ENCODE measurements at regions not wholly inside any gene's neighbourhood (a gene's known extent, or its start where the extent isn't known, plus 50 kb on each side); places are given as distances from the start of the nearest gene placed in this dataset.

GRCh38 chr10:54993148-54993547 lies 192.1 kb upstream of the PCDH15 start:
- H3K9me3 Mint-ChIP-seq = peaks cover 4% of the 10 kb centered on the region

DNA sequence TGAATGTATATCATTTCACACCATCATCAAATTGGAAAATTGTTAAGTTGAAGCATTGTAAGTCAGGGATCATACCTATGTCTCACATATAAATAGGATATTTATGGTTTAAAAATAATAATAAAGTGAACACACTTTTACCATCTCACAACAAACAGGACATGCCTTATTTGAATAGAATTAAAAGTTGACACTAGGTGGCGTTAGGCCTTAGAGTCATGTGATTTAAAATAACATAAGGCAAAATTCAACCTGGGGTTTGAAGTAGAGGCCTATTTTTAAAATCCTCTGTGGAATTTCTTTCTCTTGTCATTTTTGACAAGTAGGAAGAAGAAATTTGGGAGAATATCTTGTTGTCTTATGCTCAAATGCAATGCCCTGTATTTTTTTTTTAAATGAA lies 184.7 kb upstream of the PCDH15 start:
- Mint-ChIP-seq H3K4me3 (no peak overlapping the region), H3K36me3 (ENCODE audit: low read depth) (no peaks in the 10 kb centered on the region), H3K4me1 (ENCODE audit: low read depth) (no peaks in the 10 kb centered on the region), H3K9me3 (peaks cover 15% of the 10 kb centered on the region), H3K27ac (no peak overlapping the region), H3K27me3 (ENCODE audit: low read depth) (no peaks in the 10 kb centered on the region)
- intact Hi-C loops (cut with micrococcal nuclease) = loop anchor here (5.0 kb wide), 1 partner anchor 652 kb away; no protein-coding TSS in a partner anchor
- no peak for DNase-seq
- CTCF ChIA-PET = no interaction called here

More at GRCh38 chr10:54993148-54993547, 192.1 kb upstream of the PCDH15 start:
- Mint-ChIP-seq H3K27ac (no peak overlapping the region), H3K4me1 (ENCODE audit: low read depth) (no peaks in the 10 kb centered on the region), H3K4me3 (no peak overlapping the region), H3K27me3 (ENCODE audit: low read depth) (no peaks in the 10 kb centered on the region), H3K36me3 (ENCODE audit: low read depth) (no peaks in the 10 kb centered on the region)
- CTCF ChIA-PET = no interaction called here
- intact Hi-C loops (cut with micrococcal nuclease) = no loop called here
- DNase-seq = no peak

DNA sequence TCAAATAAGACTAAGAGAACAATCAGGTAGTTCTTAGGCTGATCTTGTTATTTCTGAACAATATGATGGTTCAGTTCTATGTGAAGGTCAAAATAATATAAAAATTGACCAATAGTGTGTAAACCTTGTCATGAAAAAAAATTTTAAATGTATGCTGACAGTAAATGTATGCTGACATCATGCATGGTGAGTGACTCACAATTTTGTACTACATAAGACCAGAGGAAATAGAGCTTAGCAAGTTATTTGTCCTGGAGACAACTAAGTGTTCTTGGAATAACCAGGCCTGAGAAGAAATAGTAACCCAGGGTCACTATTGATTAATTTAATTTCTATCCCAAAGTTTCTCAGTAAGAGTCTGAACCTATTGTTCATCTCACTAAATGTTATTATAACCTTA lies 182.2 kb upstream of the PCDH15 start:
- H3K9me3 Mint-ChIP-seq = peaks cover 14% of the 10 kb centered on the region
- H3K27me3 Mint-ChIP-seq (ENCODE audit: low read depth) = no peaks in the 10 kb centered on the region
- intact Hi-C loops (cut with micrococcal nuclease) = no loop called here
- no peak overlapping the region for H3K27ac Mint-ChIP-seq
- DNase-seq = no peak
- H3K4me3 Mint-ChIP-seq = no peak overlapping the region
- CTCF ChIA-PET = no interaction called here
- no peaks in the 10 kb centered on the region for H3K36me3 Mint-ChIP-seq (ENCODE audit: low read depth)
- H3K4me1 Mint-ChIP-seq (ENCODE audit: low read depth) = no peaks in the 10 kb centered on the region

- Mint-ChIP-seq H3K27me3 (ENCODE audit: low read depth) (no peaks in the 10 kb centered on the region), H3K4me1 (ENCODE audit: low read depth) (no peaks in the 10 kb centered on the region), H3K9me3 (peaks cover 7% of the 10 kb centered on the region), H3K4me3 (no peak overlapping the region), H3K36me3 (ENCODE audit: low read depth) (no peaks in the 10 kb centered on the region), H3K27ac (no peak overlapping the region)
- intact Hi-C loops (cut with micrococcal nuclease) = no loop called here
- DNase-seq = no peak
- CTCF ChIA-PET = no interaction called here
These were observed 161.3 kb upstream of the PCDH15 start for GRCh38 chr10:54962134-54962900.

DNA sequence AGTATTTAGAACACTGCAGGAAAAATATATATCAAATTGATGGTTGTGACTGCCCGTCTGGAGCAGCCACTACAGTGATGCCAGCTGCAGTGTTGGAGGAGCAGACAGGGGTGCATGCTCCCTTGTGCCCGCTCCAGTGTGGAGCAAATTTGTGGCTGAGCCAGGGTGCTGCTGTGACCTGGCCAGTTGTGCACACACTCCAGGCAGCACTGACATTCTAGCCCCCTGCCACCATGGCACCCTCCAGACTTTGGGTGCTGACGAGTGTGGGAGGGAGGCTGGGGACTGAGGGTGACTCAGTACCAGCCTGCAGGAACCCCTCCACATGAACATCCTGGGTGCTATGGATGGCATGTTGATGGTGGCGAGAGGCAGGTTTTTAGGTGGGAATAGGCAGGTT lies 160.0 kb upstream of the PCDH15 start:
- no peak for DNase-seq
- H3K4me3 Mint-ChIP-seq = no peak overlapping the region
- CTCF ChIA-PET = no interaction called here
- intact Hi-C loops (cut with micrococcal nuclease) = no loop called here
- H3K27me3 Mint-ChIP-seq (ENCODE audit: low read depth) = no peaks in the 10 kb centered on the region
- H3K27ac Mint-ChIP-seq = no peak overlapping the region
- peaks cover 11% of the 10 kb centered on the region for H3K9me3 Mint-ChIP-seq
- H3K36me3 Mint-ChIP-seq (ENCODE audit: low read depth) = no peaks in the 10 kb centered on the region
- no peaks in the 10 kb centered on the region for H3K4me1 Mint-ChIP-seq (ENCODE audit: low read depth)

- intact Hi-C loops (cut with micrococcal nuclease) = no loop called here
- CTCF ChIA-PET = no interaction called here
- H3K27me3 Mint-ChIP-seq (ENCODE audit: low read depth) = no peaks in the 10 kb centered on the region
- H3K4me3 Mint-ChIP-seq = no peak overlapping the region
- H3K27ac Mint-ChIP-seq = no peak overlapping the region
- H3K36me3 Mint-ChIP-seq (ENCODE audit: low read depth) = no peaks in the 10 kb centered on the region
- DNase-seq = no peak
- H3K9me3 Mint-ChIP-seq = peaks cover 9% of the 10 kb centered on the region
- H3K4me1 Mint-ChIP-seq (ENCODE audit: low read depth) = no peaks in the 10 kb centered on the region
These were observed 157.8 kb upstream of the PCDH15 start for GRCh38 chr10:54958844-54959243.

DNA sequence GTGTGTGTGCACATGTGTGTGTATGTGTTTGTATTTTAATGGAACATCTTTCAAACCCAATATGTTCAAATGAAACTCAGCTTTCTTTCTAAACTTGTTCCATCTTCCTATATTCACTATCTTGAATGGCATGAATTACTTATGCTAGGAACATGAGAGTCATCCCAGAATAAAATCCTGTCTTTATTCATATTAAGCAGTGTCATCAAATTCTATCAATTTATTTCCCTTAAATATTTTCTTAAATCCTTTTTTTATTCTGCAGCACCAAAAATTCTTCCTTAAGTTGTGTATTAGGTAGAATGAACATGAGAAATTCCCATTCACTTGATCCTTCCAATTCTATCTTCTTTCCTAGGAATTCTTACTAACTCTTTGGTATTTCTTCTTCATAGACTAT lies 146.6 kb upstream of the PCDH15 start:
- Mint-ChIP-seq H3K4me1 (ENCODE audit: low read depth) (no peaks in the 10 kb centered on the region), H3K9me3 (peaks cover 7% of the 10 kb centered on the region), H3K36me3 (ENCODE audit: low read depth) (no peaks in the 10 kb centered on the region), H3K4me3 (no peak overlapping the region), H3K27ac (no peak overlapping the region), H3K27me3 (ENCODE audit: low read depth) (no peaks in the 10 kb centered on the region)
- CTCF ChIA-PET = no interaction called here
- DNase-seq = no peak
- intact Hi-C loops (cut with micrococcal nuclease) = no loop called here

GRCh38 chr10:54940418-54940817 lies 139.4 kb upstream of the PCDH15 start:
- Mint-ChIP-seq H3K9me3 (peaks cover 2% of the 10 kb centered on the region), H3K4me1 (ENCODE audit: low read depth) (no peaks in the 10 kb centered on the region), H3K4me3 (no peak overlapping the region), H3K27ac (no peak overlapping the region), H3K36me3 (ENCODE audit: low read depth) (no peaks in the 10 kb centered on the region), H3K27me3 (ENCODE audit: low read depth) (no peaks in the 10 kb centered on the region)
- intact Hi-C loops (cut with micrococcal nuclease) = no loop called here
- CTCF ChIA-PET = no interaction called here
- no peak for DNase-seq

GRCh38 chr10:54914049-54914448 lies 113.0 kb upstream of the PCDH15 start:
- CTCF ChIA-PET = no interaction called here
- Mint-ChIP-seq H3K4me1 (ENCODE audit: low read depth) (no peaks in the 10 kb centered on the region), H3K36me3 (ENCODE audit: low read depth) (no peaks in the 10 kb centered on the region), H3K9me3 (peaks cover 10% of the 10 kb centered on the region), H3K4me3 (no peak overlapping the region), H3K27ac (no peak overlapping the region), H3K27me3 (ENCODE audit: low read depth) (no peaks in the 10 kb centered on the region)
- DNase-seq = no peak
- intact Hi-C loops (cut with micrococcal nuclease) = no loop called here

GRCh38 chr10:54909165-54909564 lies 108.1 kb upstream of the PCDH15 start:
- Mint-ChIP-seq H3K4me3 (no peak overlapping the region), H3K9me3 (peaks cover 9% of the 10 kb centered on the region), H3K36me3 (ENCODE audit: low read depth) (no peaks in the 10 kb centered on the region), H3K27me3 (ENCODE audit: low read depth) (no peaks in the 10 kb centered on the region), H3K27ac (no peak overlapping the region), H3K4me1 (ENCODE audit: low read depth) (no peaks in the 10 kb centered on the region)
- intact Hi-C loops (cut with micrococcal nuclease) = no loop called here
- CTCF ChIA-PET = no interaction called here
- no peak for DNase-seq

- no peak for DNase-seq
- Mint-ChIP-seq H3K4me1 (ENCODE audit: low read depth) (no peaks in the 10 kb centered on the region), H3K4me3 (no peak overlapping the region), H3K27ac (no peak overlapping the region), H3K36me3 (ENCODE audit: low read depth) (no peaks in the 10 kb centered on the region), H3K27me3 (ENCODE audit: low read depth) (no peaks in the 10 kb centered on the region), H3K9me3 (peaks cover 9% of the 10 kb centered on the region)
- CTCF ChIA-PET = no interaction called here
- intact Hi-C loops (cut with micrococcal nuclease) = no loop called here
These were observed 107.0 kb upstream of the PCDH15 start for GRCh38 chr10:54908019-54908418.

GRCh38 chr10:54906940-54907339 lies 105.9 kb upstream of the PCDH15 start:
- Mint-ChIP-seq H3K27me3 (ENCODE audit: low read depth) (no peaks in the 10 kb centered on the region), H3K4me3 (no peak overlapping the region), H3K36me3 (ENCODE audit: low read depth) (no peaks in the 10 kb centered on the region), H3K4me1 (ENCODE audit: low read depth) (no peaks in the 10 kb centered on the region), H3K9me3 (peaks cover 7% of the 10 kb centered on the region), H3K27ac (no peak overlapping the region)
- CTCF ChIA-PET = no interaction called here
- intact Hi-C loops (cut with micrococcal nuclease) = no loop called here
- no peak for DNase-seq

GRCh38 chr10:54905578-54906192 lies 104.7 kb upstream of the PCDH15 start:
- H3K27me3 Mint-ChIP-seq (ENCODE audit: low read depth) = no peaks in the 10 kb centered on the region
- no peaks in the 10 kb centered on the region for H3K36me3 Mint-ChIP-seq (ENCODE audit: low read depth)
- DNase-seq = no peak
- intact Hi-C loops (cut with micrococcal nuclease) = no loop called here
- CTCF ChIA-PET = no interaction called here
- no peaks in the 10 kb centered on the region for H3K4me1 Mint-ChIP-seq (ENCODE audit: low read depth)
- H3K9me3 Mint-ChIP-seq = peaks cover 3% of the 10 kb centered on the region
- no peak overlapping the region for H3K27ac Mint-ChIP-seq
- no peak overlapping the region for H3K4me3 Mint-ChIP-seq

Data from activated naive CD4-positive, alpha-beta T cell treated with anti-CD3 and anti-CD28 coated beads for 36 hours (primary cell).